CD14-positive monocyte (primary cell): ENCODE measurements at regions not wholly inside any gene's neighbourhood (a gene's known extent, or its start where the extent isn't known, plus 50 kb on each side); places are given as distances from the start of the nearest gene placed in this dataset.

Experiments
- DNase-seq, 3 donors: peaks; one replicate each; pipeline ENCODE4 v3.0.0-alpha.2; 2011 to 2022
- H2AFZ ChIP-seq: 2 replicates; pipeline ENCODE4 v1.6.0; 2012; ENCODE audit warnings: mild to moderate bottlenecking, low read depth, low read length, inconsistent platforms; ENCODE audit not compliant: insufficient read depth, poor library complexity, severe bottlenecking
- H3K27ac ChIP-seq, 2 donors: 1 replicate in 1 of 2; 2 replicates in 1 of 2; pipeline ENCODE4 v1.5.1; 2012 to 2013; ENCODE audit warnings: low read length in 2 of 2, control low read depth in 1 of 2, inconsistent platforms in 1 of 2, low read depth in 1 of 2, mild to moderate bottlenecking in 1 of 2
- H3K27me3 ChIP-seq, 2 donors: one replicate each; pipeline versions ENCODE4 v1.6.0 to v1.6.1; 2011 to 2013; ENCODE audit warnings: low read length in 2 of 2; ENCODE audit not compliant: control insufficient read depth in 2 of 2, insufficient read depth in 2 of 2
- H3K36me3 ChIP-seq, 2 donors: replicated peaks in 1 of 2; 1 replicate in 1 of 2; 2 replicates in 1 of 2; pipeline versions ENCODE4 v1.5.1 to v1.6.1; 2012 to 2013; ENCODE audit warnings: low read length in 2 of 2, control low read depth in 1 of 2, inconsistent platforms in 1 of 2, mild to moderate bottlenecking in 1 of 2; ENCODE audit not compliant: insufficient read depth in 2 of 2, control insufficient read depth in 1 of 2
- H3K4me1 ChIP-seq, 2 donors: 1 replicate in 1 of 2; 2 replicates in 1 of 2; pipeline versions ENCODE4 v1.5.1 to v1.6.1; 2012 to 2013; ENCODE audit warnings: low read length in 2 of 2, control low read depth in 1 of 2, inconsistent platforms in 1 of 2, mild to moderate bottlenecking in 1 of 2, moderate library complexity in 1 of 2; ENCODE audit not compliant: insufficient read depth in 2 of 2, control insufficient read depth in 1 of 2
- H3K4me2 ChIP-seq: replicated peaks from 2 replicates; pipeline ENCODE3; 2012; ENCODE audit warnings: low read length, moderate library complexity, mild to moderate bottlenecking; ENCODE audit not compliant: poor library complexity, severe bottlenecking; ENCODE audit errors: extremely low read depth
- H3K4me3 ChIP-seq, 3 experiments: fragments of 200-600 bp in 1 of 3; sonication (generic) in 1 of 3; replicated peaks in 1 of 3; 1 replicate in 2 of 3; 2 replicates in 1 of 3; pipeline ENCODE4 v1.5.1; 2011 to 2013; ENCODE audit warnings: low read length in 3 of 3, mild to moderate bottlenecking in 3 of 3, control low read depth in 2 of 3, low read depth in 2 of 3, inconsistent platforms in 1 of 3, moderate library complexity in 1 of 3
- H3K79me2 ChIP-seq: 2 replicates; pipeline ENCODE4 v1.6.0; 2012; ENCODE audit warnings: mild to moderate bottlenecking, control low read depth, inconsistent platforms, low read length, moderate library complexity; ENCODE audit not compliant: insufficient read depth
- H3K9ac ChIP-seq: 2 replicates; pipeline ENCODE4 v1.6.0; 2017; ENCODE audit warnings: low read length, mild to moderate bottlenecking; ENCODE audit not compliant: insufficient read depth, poor library complexity, severe bottlenecking
- H3K9me3 ChIP-seq, 2 donors: replicated peaks in 1 of 2; 1 replicate in 1 of 2; 2 replicates in 1 of 2; pipeline versions ENCODE4 v1.5.1 to v1.6.1; 2012 to 2013; ENCODE audit warnings: low read length in 2 of 2, control low read depth in 1 of 2; ENCODE audit not compliant: control insufficient read depth in 1 of 2, insufficient read depth in 1 of 2
- H4K20me1 ChIP-seq: 2 replicates; pipeline ENCODE4 v1.6.0; 2012; ENCODE audit warnings: mild to moderate bottlenecking, low read length, control low read depth, moderate library complexity; ENCODE audit not compliant: insufficient read depth
- H3K27ac Mint-ChIP-seq, 7 donors: one replicate each; pipeline ENCODE4 v1.8.0; 2020; ENCODE audit warnings: mild to moderate bottlenecking in 7 of 7, mixed read lengths in 7 of 7, moderate library complexity in 6 of 7, inconsistent platforms in 2 of 7
- H3K27me3 Mint-ChIP-seq, 3 donors: one replicate each; pipeline ENCODE4 v1.8.0; 2021 to 2022; ENCODE audit warnings: low read depth in 3 of 3, mild to moderate bottlenecking in 3 of 3, mixed read lengths in 3 of 3, moderate library complexity in 3 of 3, inconsistent platforms in 1 of 3
- H3K36me3 Mint-ChIP-seq, 2 donors: one replicate each; pipeline ENCODE4 v1.8.0; 2020; ENCODE audit warnings: mixed read lengths in 2 of 2, inconsistent platforms in 1 of 2, mild to moderate bottlenecking in 1 of 2
- H3K4me1 Mint-ChIP-seq: one replicate; pipeline ENCODE4 v1.8.0; 2020; ENCODE audit warnings: mild to moderate bottlenecking, mixed read lengths
- H3K4me3 Mint-ChIP-seq, 2 donors: one replicate each; pipeline ENCODE4 v1.8.0; 2020; ENCODE audit warnings: mild to moderate bottlenecking in 2 of 2, mixed read lengths in 2 of 2, moderate library complexity in 1 of 2
- H3K9me3 Mint-ChIP-seq, 7 donors: one replicate each; pipeline ENCODE4 v1.8.0; 2020 to 2022; ENCODE audit warnings: mixed read lengths in 7 of 7, mild to moderate bottlenecking in 6 of 7, moderate library complexity in 6 of 7, inconsistent platforms in 2 of 7
- WGBS: methylation state at CpG from one replicate; pipeline ENCODE4 v1.1.5; 2013; ENCODE audit warnings: missing lambda C conversion rate; ENCODE audit not compliant: insufficient coverage; 5-methylcytosine and 5-hydroxymethylcytosine counted together
- intact Hi-C, 2 donors: fragments of 100-400 bp; cut with micrococcal nuclease; formaldehyde crosslinking; loops; one replicate each; pipeline versions ENCODE4 v1.15.0 to v1.15.1; 2023
- TF ChIP-seq, protein P1 (sequence below): fragments of 200-600 bp; IDR thresholded peaks from one replicate; pipeline ENCODE4 v1.8.0; 2022; ENCODE audit warnings: antibody characterized with exemption, mild to moderate bottlenecking

DNA sequence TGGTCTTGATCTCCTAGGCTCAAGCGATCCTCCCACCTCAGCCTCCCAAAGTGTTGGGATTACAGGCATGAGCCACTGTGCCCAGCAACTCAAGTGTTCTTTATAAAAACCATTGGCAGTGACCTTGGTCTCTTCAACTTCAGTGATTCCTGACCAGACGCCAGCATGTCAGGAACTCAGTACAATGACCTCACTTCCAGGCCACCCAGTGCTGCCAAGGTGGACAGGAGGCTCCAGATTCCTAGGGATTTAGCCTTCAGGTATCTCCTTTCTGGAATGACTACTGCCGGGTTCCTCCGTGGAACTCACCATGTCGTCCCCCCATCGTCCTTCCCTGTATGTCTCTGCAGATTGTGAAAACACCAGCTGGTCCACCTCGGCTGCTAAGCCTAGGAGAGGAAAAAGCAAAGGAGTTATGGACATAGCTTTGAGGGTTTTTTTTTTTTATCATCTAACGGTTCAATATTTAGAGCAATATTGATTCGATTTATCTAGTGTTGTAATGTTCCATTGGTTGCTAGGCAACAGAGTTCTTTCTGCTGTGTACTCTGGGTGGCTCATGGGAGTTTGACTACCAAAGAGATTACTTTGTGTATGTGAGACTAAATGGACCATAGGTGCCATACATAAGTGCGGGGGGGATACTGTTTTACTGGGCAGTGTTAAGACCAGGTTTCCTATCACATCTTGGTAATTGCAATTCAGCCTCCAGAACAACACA is 425.8 kb upstream of the AUTS2 start:
- Histone ChIP-seq H3K79me2 (no peaks in the 10 kb centered on the region), H3K36me3 (no peaks in the 10 kb centered on the region), H3K27me3 (no peaks in the 10 kb centered on the region), H3K27ac (no peak overlapping the region), H3K9ac (no peak overlapping the region), H3K4me2 (no peak overlapping the region), H4K20me1 (no peaks in the 10 kb centered on the region), H2AFZ (no peak overlapping the region), H3K9me3 (peaks cover 0 to 6% of the 10 kb centered on the region in 2 donors), H3K4me3 (no peak overlapping the region), H3K4me1 (no peaks in the 10 kb centered on the region)
- peaks cover 3 to 11% (median 3%) of the 10 kb centered on the region in 3 donors for H3K27me3 Mint-ChIP-seq
- intact Hi-C loops: no loop called here
- DNase-seq: no peak
- peaks cover 0 to 15% (median 4%) of the 10 kb centered on the region in 7 donors for H3K9me3 Mint-ChIP-seq
- H3K27ac Mint-ChIP-seq: no peak overlapping the region
- no peaks in the 10 kb centered on the region for H3K4me1 Mint-ChIP-seq
- no peaks in the 10 kb centered on the region for H3K36me3 Mint-ChIP-seq
- 94% methylated on average over 2 of the region's 10 CpGs for WGBS
- no peak overlapping the region for H3K4me3 Mint-ChIP-seq
- TF ChIP-seq, protein P1, sequence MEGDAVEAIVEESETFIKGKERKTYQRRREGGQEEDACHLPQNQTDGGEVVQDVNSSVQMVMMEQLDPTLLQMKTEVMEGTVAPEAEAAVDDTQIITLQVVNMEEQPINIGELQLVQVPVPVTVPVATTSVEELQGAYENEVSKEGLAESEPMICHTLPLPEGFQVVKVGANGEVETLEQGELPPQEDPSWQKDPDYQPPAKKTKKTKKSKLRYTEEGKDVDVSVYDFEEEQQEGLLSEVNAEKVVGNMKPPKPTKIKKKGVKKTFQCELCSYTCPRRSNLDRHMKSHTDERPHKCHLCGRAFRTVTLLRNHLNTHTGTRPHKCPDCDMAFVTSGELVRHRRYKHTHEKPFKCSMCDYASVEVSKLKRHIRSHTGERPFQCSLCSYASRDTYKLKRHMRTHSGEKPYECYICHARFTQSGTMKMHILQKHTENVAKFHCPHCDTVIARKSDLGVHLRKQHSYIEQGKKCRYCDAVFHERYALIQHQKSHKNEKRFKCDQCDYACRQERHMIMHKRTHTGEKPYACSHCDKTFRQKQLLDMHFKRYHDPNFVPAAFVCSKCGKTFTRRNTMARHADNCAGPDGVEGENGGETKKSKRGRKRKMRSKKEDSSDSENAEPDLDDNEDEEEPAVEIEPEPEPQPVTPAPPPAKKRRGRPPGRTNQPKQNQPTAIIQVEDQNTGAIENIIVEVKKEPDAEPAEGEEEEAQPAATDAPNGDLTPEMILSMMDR: no peak

DNA sequence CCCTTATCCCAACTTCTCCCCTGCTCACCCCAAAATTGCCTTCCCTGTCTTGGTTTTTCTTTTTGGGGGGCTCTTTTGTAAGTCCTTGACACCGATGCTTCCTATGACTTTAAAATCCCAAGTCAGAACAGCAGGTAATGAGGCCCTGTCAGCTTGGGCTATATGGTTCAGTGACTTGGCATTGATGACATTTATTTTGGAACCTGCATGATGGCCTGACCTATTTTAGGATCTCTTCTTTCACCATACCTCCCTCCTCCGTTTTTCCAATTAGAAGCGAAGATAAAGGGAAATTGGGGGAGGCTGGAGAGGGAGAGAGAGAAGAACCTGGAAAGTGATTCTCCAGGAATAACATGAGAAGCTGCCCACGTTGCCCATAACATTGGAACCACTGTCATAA is 424.9 kb upstream of the AUTS2 start:
- Histone ChIP-seq H3K4me1 (no peaks in the 10 kb centered on the region), H3K9ac (no peak overlapping the region), H3K79me2 (no peaks in the 10 kb centered on the region), H3K36me3 (no peaks in the 10 kb centered on the region), H3K27me3 (no peaks in the 10 kb centered on the region), H3K4me2 (no peak overlapping the region), H3K9me3 (peaks cover 0 to 6% of the 10 kb centered on the region in 2 donors), H3K4me3 (no peak overlapping the region), H3K27ac (no peak overlapping the region), H2AFZ (no peak overlapping the region), H4K20me1 (no peaks in the 10 kb centered on the region)
- Mint-ChIP-seq H3K27ac (no peak overlapping the region), H3K27me3 (peaks cover 3 to 8% (median 3%) of the 10 kb centered on the region in 3 donors), H3K4me3 (no peak overlapping the region), H3K9me3 (peaks cover 0 to 13% (median 2%) of the 10 kb centered on the region in 7 donors), H3K4me1 (no peaks in the 10 kb centered on the region), H3K36me3 (no peaks in the 10 kb centered on the region)
- TF ChIP-seq, protein P1: no peak
- intact Hi-C loops: no loop called here
- WGBS: 100% methylated on average over 1 of the region's 4 CpGs
- no peak for DNase-seq
